GM18861 (cell line): ENCODE measurements at regions not wholly inside any gene's neighbourhood (a gene's known extent, or its start where the extent isn't known, plus 50 kb on each side); places are given as distances from the start of the nearest gene placed in this dataset.

Experiments
- ATAC-seq: cut with Tn5 transposase; IDR thresholded peaks from one replicate; pipeline ENCODE4 v1.9.1; 2021; ENCODE audit not compliant: unreplicated experiment

- ATAC-seq, result no peak
Observed at GRCh38 chr2:19810148-19810547, 91.6 kb downstream of the TTC32 start.

GRCh38 chr2:19809206-19809605 lies 92.6 kb downstream of the TTC32 start:
- no peak for ATAC-seq

- ATAC-seq, result no peak
Observed at GRCh38 chr2:19807866-19808265, 93.9 kb downstream of the TTC32 start.

GRCh38 chr2:19807346-19807745 lies 94.4 kb downstream of the TTC32 start:
- ATAC-seq, result no peak

GRCh38 chr2:19806591-19806990 lies 95.2 kb downstream of the TTC32 start:
- ATAC-seq, result no peak

GRCh38 chr2:19806131-19806530 lies 95.7 kb downstream of the TTC32 start:
- ATAC-seq, result no peak

GRCh38 chr2:19805266-19805665 lies 96.5 kb downstream of the TTC32 start:
- no peak for ATAC-seq

- no peak for ATAC-seq
Observed at GRCh38 chr2:19804639-19805260, 97.0 kb downstream of the TTC32 start.

- ATAC-seq, result no peak
Observed at GRCh38 chr2:19802086-19802841, 99.5 kb downstream of the TTC32 start.

GRCh38 chr2:19801367-19802080 lies 100.3 kb downstream of the TTC32 start:
- ATAC-seq, result no peak

- ATAC-seq, result no peak
Observed at GRCh38 chr2:19800796-19801195, 101.0 kb downstream of the TTC32 start.

GRCh38 chr2:19799881-19800780 lies 101.7 kb downstream of the TTC32 start:
- no peak for ATAC-seq

- no peak for ATAC-seq
Observed at GRCh38 chr2:19797871-19798270, 103.9 kb downstream of the TTC32 start.

- ATAC-seq, result no peak
Observed at GRCh38 chr2:19797243-19797810, 104.5 kb downstream of the TTC32 start.

- no peak for ATAC-seq
Observed at GRCh38 chr2:19796035-19796695, 105.6 kb downstream of the TTC32 start.

- ATAC-seq, result no peak
Observed at GRCh38 chr2:19793132-19793750, 108.5 kb downstream of the TTC32 start.

GRCh38 chr2:19790291-19790690 lies 111.5 kb downstream of the TTC32 start:
- ATAC-seq, result no peak

- ATAC-seq, result no peak
Observed at GRCh38 chr2:19787134-19787533, 114.6 kb downstream of the TTC32 start.

GRCh38 chr2:19786408-19787058 lies 115.2 kb downstream of the TTC32 start:
- ATAC-seq, result peak; percentile 65
